ENCODE measurements at regions not wholly inside any gene's neighbourhood (a gene's known extent, or its start where the extent isn't known, plus 50 kb on each side); places are given as distances from the start of the nearest gene placed in this dataset.

- TF ChIP-seq CTCF (IDR thresholded peaks at IDR 0.05) (no peak), POLR2A (IDR thresholded peaks at IDR 0.05) (no peak), POLR2AphosphoS5 (IDR thresholded peaks at IDR 0.05; ENCODE audit: insufficient read depth in 1 of 2, low read depth in 1 of 2) (no peak)
Measured at GRCh38 chr4:42327323-42327722, 70.0 kb upstream of the SHISA3 start.

Data from vagina (tissue), 2 donors.